Effector memory CD8-positive, alpha-beta T cell (primary cell): ENCODE measurements at regions not wholly inside any gene's neighbourhood (a gene's known extent, or its start where the extent isn't known, plus 50 kb on each side); places are given as distances from the start of the nearest gene placed in this dataset.
"Not testable (repeated sequence)": the region's sequence is repeated elsewhere in the genome, so short reads cannot be mapped to it uniquely, and the experiment has no call there.

Source experiments
- ATAC-seq: fragments of 150-1000 bp; cut with Tn5 transposase; replicated peaks from 2 replicates; pipeline ENCODE4 v1.10.0; 2021; ENCODE audit warnings: mild to moderate bottlenecking, moderate library complexity
- DNase-seq, 3 experiments: peaks; one replicate each; pipeline ENCODE4 v3.0.0; 2021
- H3K27ac Mint-ChIP-seq, 2 donors: one replicate each; pipeline ENCODE4 v1.8.0; 2022; ENCODE audit warnings: mild to moderate bottlenecking in 2 of 2, mixed read lengths in 2 of 2, moderate library complexity in 2 of 2
- H3K27me3 Mint-ChIP-seq, 2 donors: one replicate each; pipeline ENCODE4 v1.8.0; 2022; ENCODE audit warnings: mixed read lengths in 2 of 2
- H3K36me3 Mint-ChIP-seq: one replicate; pipeline ENCODE4 v1.8.0; 2022; ENCODE audit warnings: mild to moderate bottlenecking, moderate library complexity, mixed read lengths; ENCODE audit not compliant: insufficient read depth
- H3K4me1 Mint-ChIP-seq, 2 donors: one replicate each; pipeline ENCODE4 v1.8.0; 2022; ENCODE audit warnings: low read depth in 2 of 2, mixed read lengths in 2 of 2
- H3K4me3 Mint-ChIP-seq, 2 donors: one replicate each; pipeline ENCODE4 v1.8.0; 2022; ENCODE audit warnings: mild to moderate bottlenecking in 2 of 2, mixed read lengths in 2 of 2, moderate library complexity in 2 of 2
- H3K9me3 Mint-ChIP-seq, 2 donors: one replicate each; pipeline ENCODE4 v1.8.0; 2022; ENCODE audit warnings: mixed read lengths in 2 of 2

DNA sequence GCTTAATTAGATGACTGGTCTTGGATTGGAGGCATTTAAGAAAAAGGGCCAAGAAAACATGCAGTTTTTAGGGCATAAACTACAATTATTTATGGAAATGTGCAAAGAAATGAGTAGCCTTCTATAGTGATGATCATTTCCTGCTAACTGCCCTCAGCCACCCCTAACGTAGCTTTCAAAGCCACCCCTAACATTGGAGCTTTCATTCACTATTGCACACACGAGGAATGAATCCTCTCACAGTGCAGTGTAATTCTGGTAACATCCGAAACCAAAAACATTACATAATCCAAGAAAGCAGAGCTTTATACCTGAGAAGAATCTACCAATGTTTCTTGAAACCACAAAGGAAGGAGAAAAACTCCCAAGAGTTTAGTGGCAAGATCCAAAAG lies 1003.6 kb downstream of the TMEM121 start:
- Mint-ChIP-seq H3K4me1 (peaks cover 0 to 3% of the 10 kb centered on the region in 2 donors), H3K27ac (no peak overlapping the region), H3K4me3 (no peak overlapping the region), H3K9me3 (no peaks in the 10 kb centered on the region), H3K27me3 (peaks cover 43 to 51% of the 10 kb centered on the region in 2 donors), H3K36me3 (peaks cover 4% of the 10 kb centered on the region)
- ATAC-seq (no peak), DNase-seq (no peak)

DNA sequence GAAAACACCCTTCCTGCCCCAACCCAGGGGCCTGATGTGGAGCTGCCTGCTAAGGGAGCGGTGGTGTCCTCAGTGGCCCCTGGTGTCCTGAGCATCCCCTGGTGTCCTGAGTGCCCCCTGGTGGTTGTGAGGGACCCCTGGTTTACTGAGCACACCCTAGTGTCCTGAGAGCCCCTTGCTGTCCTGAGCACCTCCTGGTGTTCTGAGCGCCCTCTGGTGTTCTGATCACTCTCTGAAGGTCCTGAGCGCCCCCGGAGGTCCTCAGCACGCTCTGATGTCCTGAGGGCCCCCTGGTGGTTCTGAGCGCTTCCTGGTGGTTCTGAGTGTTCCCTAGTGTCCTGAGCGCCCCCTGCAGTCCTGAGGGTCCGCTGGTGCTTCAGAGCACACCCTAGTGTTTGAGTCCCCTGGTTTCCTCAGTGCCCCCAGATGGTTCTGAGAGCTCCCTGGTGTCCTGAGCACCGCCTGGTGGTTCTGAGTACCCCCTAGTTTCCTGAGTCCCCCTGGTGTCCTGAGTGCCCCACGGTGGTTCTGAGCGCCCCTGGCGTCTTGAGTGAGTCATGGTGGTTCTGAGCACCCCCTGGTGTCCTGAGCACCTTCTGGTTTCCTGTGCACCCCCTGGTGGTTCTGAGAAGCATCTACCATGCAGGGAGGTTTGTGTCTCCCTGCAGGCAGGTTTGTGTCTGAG lies 1004.2 kb downstream of the TMEM121 start:
- Mint-ChIP-seq H3K4me3 (no peak overlapping the region), H3K4me1 (peaks cover 0 to 3% of the 10 kb centered on the region in 2 donors), H3K9me3 (no peaks in the 10 kb centered on the region), H3K27me3 (peaks cover 48 to 51% of the 10 kb centered on the region in 2 donors), H3K27ac (peak overlapping the region in 1 of 2 donors; percentile 20), H3K36me3 (peaks cover 4% of the 10 kb centered on the region)
- DNase-seq (peak in 2 of 3 experiments; percentile 50 to 51), ATAC-seq (peak; percentile 97)

DNA sequence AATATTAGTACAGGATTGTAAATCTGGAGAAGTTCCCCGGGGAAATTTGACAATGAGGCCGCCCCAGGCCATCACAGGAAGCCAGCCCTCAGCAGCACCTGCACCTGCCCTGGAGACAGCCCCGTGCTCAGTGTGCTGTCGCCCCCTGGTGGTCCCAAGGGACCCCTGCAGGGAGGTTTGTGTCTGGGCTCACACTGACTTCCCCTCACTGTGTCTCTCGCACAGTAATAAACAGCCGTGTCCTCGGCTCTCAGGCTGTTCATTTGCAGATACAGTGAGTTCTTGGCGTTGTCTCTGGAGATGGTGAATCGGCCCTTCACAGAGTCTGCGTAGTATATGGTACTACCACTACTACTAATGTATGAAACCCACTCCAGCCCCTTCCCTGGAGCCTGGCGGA lies 1011.2 kb downstream of the TMEM121 start:
- not testable (repeated sequence) for H3K36me3 Mint-ChIP-seq, H3K9me3 Mint-ChIP-seq, H3K27ac Mint-ChIP-seq, H3K4me3 Mint-ChIP-seq
- Mint-ChIP-seq H3K27me3 (peaks cover 75 to 80% of the 10 kb centered on the region in 2 donors), H3K4me1 (peaks cover 0 to 12% of the 10 kb centered on the region in 2 donors)
- peak; percentile 33 for ATAC-seq
- peak in 1 of 3 experiments; percentile 77 for DNase-seq

DNA sequence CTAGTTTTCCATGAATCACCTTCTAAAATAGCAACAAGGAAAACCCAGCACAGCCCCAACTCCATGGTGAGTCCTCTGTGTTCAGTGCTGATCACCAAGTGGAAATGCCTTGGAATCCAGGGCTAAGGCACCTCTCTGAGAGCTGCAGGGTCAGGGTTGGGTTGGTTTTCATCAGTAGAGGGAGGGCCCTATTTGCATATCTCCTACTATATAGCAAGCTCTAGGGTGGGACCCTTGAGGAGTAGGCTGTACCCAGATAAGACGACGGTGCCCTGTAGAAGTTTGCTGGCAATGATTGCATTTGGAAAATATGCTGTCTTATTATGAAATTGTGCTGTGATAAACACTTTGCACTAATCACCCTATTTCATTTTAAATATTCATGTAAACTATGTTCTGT lies 1011.8 kb downstream of the TMEM121 start:
- Mint-ChIP-seq H3K27me3 (peaks cover 74 to 75% of the 10 kb centered on the region in 2 donors), H3K4me1 (peaks cover 0 to 12% of the 10 kb centered on the region in 2 donors), H3K36me3 (no peaks in the 10 kb centered on the region), H3K27ac (no peak overlapping the region), H3K4me3 (no peak overlapping the region), H3K9me3 (peaks cover 0 to 9% of the 10 kb centered on the region in 2 donors)
- no peak for ATAC-seq
- no peak for DNase-seq

DNA sequence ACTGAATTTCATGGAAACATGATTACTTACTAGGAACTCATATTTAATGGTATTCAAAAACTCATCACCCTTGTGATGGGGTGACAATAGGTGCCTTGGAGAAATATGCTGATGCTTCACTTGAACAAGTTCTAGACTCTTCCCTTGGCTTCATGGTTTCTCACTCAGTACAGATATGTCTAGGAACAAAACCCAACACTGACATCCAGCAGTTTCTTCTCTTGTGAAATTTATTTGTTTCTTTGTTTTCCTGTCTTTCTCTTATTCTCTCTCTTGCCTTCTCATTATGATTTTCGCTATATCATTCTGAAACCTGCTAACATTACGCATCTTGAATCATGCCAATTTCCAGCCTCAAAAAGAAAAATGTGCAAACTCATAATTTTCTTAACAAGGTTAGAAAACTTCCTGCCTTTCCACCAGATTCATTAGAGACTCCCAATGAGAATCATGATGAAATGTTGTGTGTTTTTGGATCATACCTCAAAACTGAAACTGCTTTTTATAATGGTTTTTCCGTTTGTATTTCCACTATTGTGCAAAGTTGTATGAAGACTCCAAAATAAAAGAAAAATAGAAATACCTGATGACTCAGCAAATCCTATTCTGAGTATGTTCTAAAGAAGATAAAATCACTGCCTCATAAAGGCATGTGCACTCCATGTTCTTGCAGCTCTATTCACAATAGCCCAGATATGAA lies 1021.5 kb downstream of the TMEM121 start:
- peaks cover 34 to 39% of the 10 kb centered on the region in 2 donors for H3K27me3 Mint-ChIP-seq
- H3K27ac Mint-ChIP-seq: no peak overlapping the region
- DNase-seq (no peak), ATAC-seq (no peak)
- no peaks in the 10 kb centered on the region for H3K36me3 Mint-ChIP-seq
- no peaks in the 10 kb centered on the region for H3K9me3 Mint-ChIP-seq
- peaks cover 0 to 3% of the 10 kb centered on the region in 2 donors for H3K4me1 Mint-ChIP-seq
- H3K4me3 Mint-ChIP-seq: no peak overlapping the region

DNA sequence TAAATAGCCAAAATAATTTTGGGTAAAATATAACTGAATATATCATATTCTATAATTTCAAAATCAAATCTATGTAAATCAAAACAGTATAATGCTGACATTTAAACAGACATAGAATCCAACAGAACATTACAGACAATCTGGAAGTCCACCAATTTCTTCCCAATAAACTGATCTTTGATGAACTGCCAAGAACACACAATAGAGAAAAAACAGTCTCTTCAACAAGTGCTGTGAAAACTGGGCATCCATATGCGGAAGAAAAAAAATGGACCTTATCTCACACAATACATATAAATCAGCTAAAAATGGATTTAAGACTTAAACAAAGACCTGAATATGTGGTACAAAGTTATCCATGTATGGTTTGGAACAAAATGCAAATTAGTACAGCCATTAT lies 1022.7 kb downstream of the TMEM121 start:
- ATAC-seq: no peak

DNA sequence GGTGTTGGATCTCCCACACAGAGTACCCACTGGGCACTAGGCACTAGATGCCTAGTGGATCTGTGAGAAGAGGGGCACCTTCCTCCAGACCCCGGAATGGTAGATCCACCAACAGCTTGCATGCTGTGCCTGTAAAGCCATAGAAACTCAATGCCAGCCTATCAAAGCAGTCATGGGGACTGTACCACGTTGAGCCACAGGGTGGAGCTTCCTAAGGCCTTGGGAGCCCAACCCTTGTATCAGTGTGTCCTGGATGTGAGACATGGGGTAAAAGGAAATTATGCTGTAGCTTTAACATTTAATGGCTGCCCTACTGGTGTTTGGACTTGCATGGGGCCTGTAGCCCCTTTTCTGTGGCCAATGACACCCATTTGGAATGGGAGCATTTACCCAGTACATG lies 1024.9 kb downstream of the TMEM121 start:
- Mint-ChIP-seq H3K9me3 (no peaks in the 10 kb centered on the region), H3K36me3 (no peaks in the 10 kb centered on the region), H3K27ac (no peak overlapping the region), H3K4me1 (peaks cover 0 to 3% of the 10 kb centered on the region in 2 donors), H3K27me3 (peaks cover 16 to 21% of the 10 kb centered on the region in 2 donors), H3K4me3 (no peak overlapping the region)
- DNase-seq (no peak), ATAC-seq (peak; percentile 31)

More for the DNA sequence above, 1022.7 kb downstream of the TMEM121 start:
- no peaks in the 10 kb centered on the region for H3K36me3 Mint-ChIP-seq
- no peaks in the 10 kb centered on the region for H3K9me3 Mint-ChIP-seq
- peaks cover 24 to 32% of the 10 kb centered on the region in 2 donors for H3K27me3 Mint-ChIP-seq
- H3K27ac Mint-ChIP-seq: no peak overlapping the region
- no peak overlapping the region for H3K4me3 Mint-ChIP-seq
- DNase-seq: no peak
- H3K4me1 Mint-ChIP-seq: peaks cover 0 to 3% of the 10 kb centered on the region in 2 donors

DNA sequence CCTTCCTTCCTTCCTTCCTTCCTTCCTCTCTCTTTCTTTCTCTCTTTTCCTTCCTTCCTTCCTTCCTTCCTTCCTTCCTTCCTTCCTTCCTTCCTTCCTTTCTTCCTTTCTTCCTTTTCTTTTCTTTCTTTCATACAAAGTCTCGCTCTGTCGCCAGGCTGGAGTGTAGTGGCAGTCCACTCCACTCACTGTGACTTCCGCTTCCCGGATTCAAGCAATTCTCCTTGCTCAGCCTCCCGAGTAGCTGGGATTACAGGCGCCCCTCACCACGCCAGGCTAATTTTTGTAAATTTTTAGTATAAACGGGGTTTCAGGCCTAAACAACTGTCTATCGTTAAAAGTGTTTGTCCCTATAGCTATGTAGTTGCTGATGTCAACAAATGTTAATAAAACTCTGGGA lies 1029.8 kb downstream of the TMEM121 start:
- not testable (repeated sequence) for H3K4me3 Mint-ChIP-seq, H3K9me3 Mint-ChIP-seq, ATAC-seq, DNase-seq, H3K27ac Mint-ChIP-seq, H3K4me1 Mint-ChIP-seq, H3K36me3 Mint-ChIP-seq
- peaks cover 22 to 26% of the 10 kb centered on the region in 2 donors for H3K27me3 Mint-ChIP-seq

DNA sequence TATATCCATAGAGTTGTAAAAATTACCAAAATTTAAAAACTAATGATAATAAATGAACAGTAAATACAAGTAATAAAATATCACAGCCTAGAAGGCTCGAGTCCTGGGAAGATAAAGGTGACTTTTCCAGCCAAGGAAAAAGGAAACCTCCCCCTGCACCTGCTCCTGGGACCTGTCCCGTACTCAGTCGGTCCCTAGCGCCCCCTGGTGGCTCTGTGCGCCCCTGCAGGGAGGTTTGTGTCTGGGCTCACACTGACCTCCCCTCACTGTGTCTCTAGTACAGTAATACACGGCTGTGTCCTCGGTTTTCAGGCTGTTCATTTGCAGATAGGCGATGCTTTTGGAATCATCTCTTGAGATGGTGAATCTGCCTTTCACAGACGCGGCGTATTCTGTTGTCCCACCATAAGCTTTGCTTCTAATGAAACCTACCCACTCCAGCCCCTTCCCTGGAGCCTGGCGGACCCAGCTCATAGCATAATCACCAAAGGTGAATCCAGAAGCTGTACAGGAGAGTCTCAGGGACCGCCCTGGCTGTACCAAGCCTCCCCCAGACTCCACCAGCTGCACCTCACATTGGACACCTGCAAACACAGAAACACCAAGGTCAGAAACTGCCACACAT lies 1030.4 kb downstream of the TMEM121 start:
- Mint-ChIP-seq H3K27me3 (peaks cover 22 to 26% of the 10 kb centered on the region in 2 donors), H3K4me1 (no peaks in the 10 kb centered on the region), H3K36me3 (no peaks in the 10 kb centered on the region), H3K4me3 (no peak overlapping the region), H3K27ac (no peak overlapping the region), H3K9me3 (no peaks in the 10 kb centered on the region)
- DNase-seq: peak; percentile 76 to 79 (median 76)
- ATAC-seq: peak; percentile 66

DNA sequence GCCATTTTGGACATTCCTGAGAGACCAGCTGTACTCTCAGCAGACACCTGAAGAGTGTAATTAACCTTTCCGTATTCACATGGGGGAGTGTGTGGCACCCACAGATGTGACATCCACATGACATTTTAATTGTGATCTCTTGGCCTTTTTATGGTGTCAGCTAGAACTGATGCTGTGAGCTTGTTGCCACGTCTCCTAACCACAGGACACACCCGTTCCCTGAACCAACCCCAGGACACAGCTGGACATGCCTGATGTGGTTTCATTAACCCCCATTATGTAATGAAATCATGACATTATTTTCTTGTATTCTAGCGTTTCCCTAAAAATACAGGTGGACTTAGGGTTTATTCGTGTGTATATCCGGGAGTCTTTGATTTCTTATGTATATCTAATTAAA lies 1036.1 kb downstream of the TMEM121 start:
- no peak for ATAC-seq
- no peak overlapping the region for H3K4me3 Mint-ChIP-seq
- no peak for DNase-seq
- H3K4me1 Mint-ChIP-seq: peaks cover 3 to 4% of the 10 kb centered on the region in 2 donors
- peaks cover 47 to 65% of the 10 kb centered on the region in 2 donors for H3K27me3 Mint-ChIP-seq
- no peaks in the 10 kb centered on the region for H3K36me3 Mint-ChIP-seq
- no peak overlapping the region for H3K27ac Mint-ChIP-seq
- H3K9me3 Mint-ChIP-seq: no peaks in the 10 kb centered on the region

DNA sequence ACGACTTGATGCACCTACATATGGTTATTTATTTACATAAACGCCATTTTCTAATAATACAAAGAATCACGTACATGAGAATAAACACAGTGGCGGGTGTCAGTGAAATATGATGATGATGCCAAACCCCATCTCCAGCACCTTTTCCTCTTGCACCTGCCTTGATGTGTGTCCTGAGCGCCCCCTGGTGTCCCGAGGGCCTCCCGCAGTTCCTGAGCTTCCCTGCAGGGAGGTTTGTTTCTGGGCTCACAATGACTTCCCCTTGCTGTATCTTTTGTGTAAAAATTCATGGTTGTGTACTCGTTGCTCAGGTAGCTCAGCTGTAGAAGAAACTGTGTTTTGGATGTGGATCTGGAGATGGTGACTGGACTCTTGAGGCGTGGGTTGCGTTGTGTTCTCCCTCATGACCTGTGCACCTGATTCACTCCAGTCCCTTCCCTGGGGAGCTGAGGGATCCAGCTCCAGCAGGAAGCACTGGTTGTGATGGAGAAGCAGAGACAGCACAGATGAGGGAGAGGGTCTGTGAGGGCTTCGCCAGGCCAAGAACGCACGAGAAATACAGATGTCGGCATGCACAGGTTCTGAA lies 1037.8 kb downstream of the TMEM121 start:
- Mint-ChIP-seq H3K27ac (no peak overlapping the region), H3K36me3 (no peaks in the 10 kb centered on the region), H3K9me3 (no peaks in the 10 kb centered on the region), H3K4me1 (peaks cover 3 to 4% of the 10 kb centered on the region in 2 donors), H3K27me3 (peaks cover 42 to 59% of the 10 kb centered on the region in 2 donors), H3K4me3 (no peak overlapping the region)
- peak; percentile 70 for ATAC-seq
- DNase-seq: peak; percentile 62 to 69 (median 67)

DNA sequence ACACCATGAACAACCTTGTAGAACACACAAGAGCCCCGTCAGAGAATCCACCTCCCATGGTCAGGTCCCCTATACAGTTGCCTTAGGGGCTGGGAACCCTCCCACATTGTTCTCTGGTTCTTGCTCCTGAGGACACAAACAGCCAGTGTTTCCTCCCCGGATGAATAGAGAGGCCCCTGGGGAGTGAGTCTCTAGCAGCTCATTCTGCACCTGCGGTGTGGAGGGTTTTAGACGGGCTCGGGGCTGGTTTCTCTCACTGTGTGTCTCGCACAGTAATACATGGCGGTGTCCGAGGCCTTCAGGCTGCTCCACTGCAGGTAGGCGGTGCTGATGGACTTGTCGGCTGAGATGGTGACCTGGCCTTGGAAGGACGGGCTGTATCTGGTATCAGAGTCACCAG lies 1052.1 kb downstream of the TMEM121 start:
- Mint-ChIP-seq H3K4me1 (peaks cover 0 to 1% of the 10 kb centered on the region in 2 donors), H3K4me3 (no peak overlapping the region), H3K36me3 (no peaks in the 10 kb centered on the region), H3K9me3 (no peaks in the 10 kb centered on the region), H3K27ac (no peak overlapping the region), H3K27me3 (peaks cover 50 to 82% of the 10 kb centered on the region in 2 donors)
- ATAC-seq: no peak
- no peak for DNase-seq

DNA sequence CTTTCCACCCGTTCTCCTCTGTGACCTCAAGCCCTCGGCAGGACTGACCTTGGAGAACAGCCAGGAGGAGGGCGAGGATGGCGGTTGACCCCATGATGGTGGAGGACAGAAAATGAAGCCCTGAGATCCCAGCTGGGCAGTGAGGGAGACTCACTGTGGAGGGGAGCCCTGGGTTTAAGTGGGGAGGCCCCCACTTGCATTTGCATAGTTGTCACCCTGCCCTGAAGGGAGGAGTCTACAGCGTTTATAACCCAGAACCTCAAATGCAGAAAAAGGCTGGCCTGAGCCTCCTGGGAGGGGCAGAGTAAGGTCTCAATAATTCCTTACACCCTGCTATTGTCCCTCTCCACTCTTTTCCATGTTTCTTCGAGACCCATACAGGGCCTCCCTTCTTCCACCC lies 1052.7 kb downstream of the TMEM121 start:
- peaks cover 0 to 1% of the 10 kb centered on the region in 2 donors for H3K4me1 Mint-ChIP-seq
- ATAC-seq (no peak), DNase-seq (no peak)
- H3K27me3 Mint-ChIP-seq: peaks cover 44 to 76% of the 10 kb centered on the region in 2 donors
- H3K36me3 Mint-ChIP-seq: no peaks in the 10 kb centered on the region
- no peak overlapping the region for H3K27ac Mint-ChIP-seq
- no peak overlapping the region for H3K4me3 Mint-ChIP-seq
- no peaks in the 10 kb centered on the region for H3K9me3 Mint-ChIP-seq
